WTC11 (cell line): ENCODE measurements at regions not wholly inside any gene's neighbourhood (a gene's known extent, or its start where the extent isn't known, plus 50 kb on each side); places are given as distances from the start of the nearest gene placed in this dataset.

Experiments
- ATAC-seq: fragments of 200-7000 bp; cut with Tn5 transposase; 2 replicates; pipeline ENCODE4 v1.10.0; 2021; ENCODE audit warnings: mild to moderate bottlenecking, moderate library complexity
- CTCF ChIA-PET: fragments of 300-600 bp; sonication (Branson Sonifier 250); formaldehyde crosslinking; loops from one replicate; lab custom pipeline; 2021; ENCODE audit warnings: antibody characterized with exemption; lab: Charles Lee
- POLR2A ChIA-PET: fragments of 350-600 bp; sonication (Branson Sonifier 250); formaldehyde crosslinking; loops from one replicate; lab custom pipeline; 2021; ENCODE audit warnings: antibody characterized with exemption; lab: Charles Lee
- DNase-seq: peaks from one replicate; pipeline ENCODE4 v3.0.0; 2021; ENCODE audit warnings: low spot score
- H3K27ac Mint-ChIP-seq: 2 replicates; pipeline ENCODE4 v1.8.0; 2021; ENCODE audit warnings: mixed read lengths
- H3K27me3 Mint-ChIP-seq: 2 replicates; pipeline ENCODE4 v1.8.0; 2021; ENCODE audit warnings: low read depth, mild to moderate bottlenecking, moderate library complexity, mixed read lengths
- H3K36me3 Mint-ChIP-seq: 2 replicates; pipeline ENCODE4 v1.8.0; 2021; ENCODE audit warnings: mixed read lengths
- H3K4me1 Mint-ChIP-seq: 2 replicates; pipeline ENCODE4 v1.8.0; 2022; ENCODE audit warnings: mixed read lengths
- H3K4me3 Mint-ChIP-seq: 2 replicates; pipeline ENCODE4 v1.8.0; 2021; ENCODE audit warnings: mild to moderate bottlenecking, moderate library complexity, mixed read lengths
- H3K9me3 Mint-ChIP-seq: 2 replicates; pipeline ENCODE4 v1.8.0; 2021; ENCODE audit warnings: mixed read lengths
- GABPB1 ChIP-seq: sonication (generic); formaldehyde crosslinking; IDR thresholded peaks from 2 replicates; pipeline ENCODE4 v1.8.1; 2023; ENCODE audit warnings: mild to moderate bottlenecking, missing genetic modification reagents
- GRHL2 ChIP-seq: fragments of 250-450 bp; sonication (Bioruptor Pico); IDR thresholded peaks from 2 replicates; pipeline ENCODE4 v1.8.0; 2022; ENCODE audit warnings: mild to moderate bottlenecking, moderate library complexity; ENCODE audit not compliant: insufficient replicate concordance, severe bottlenecking
- HMGA2 ChIP-seq: fragments of 250-450 bp; sonication (Bioruptor Pico); IDR thresholded peaks from 2 replicates; pipeline ENCODE4 v1.4.0; 2021; ENCODE audit warnings: mild to moderate bottlenecking, moderate library complexity
- JUN ChIP-seq: sonication (generic); formaldehyde crosslinking; IDR thresholded peaks from 2 replicates; pipeline ENCODE4 v1.8.0; 2023; ENCODE audit warnings: mild to moderate bottlenecking, missing genetic modification reagents
- MAX ChIP-seq: sonication (generic); formaldehyde crosslinking; IDR thresholded peaks from 2 replicates; pipeline ENCODE4 v1.8.0; 2022; ENCODE audit warnings: mild to moderate bottlenecking, missing genetic modification reagents
- NFE2L1 ChIP-seq: sonication (generic); formaldehyde crosslinking; IDR thresholded peaks from 2 replicates; pipeline ENCODE4 v1.8.1; 2023; ENCODE audit warnings: missing genetic modification reagents
- NR1H2 ChIP-seq: sonication (generic); formaldehyde crosslinking; IDR thresholded peaks from 2 replicates; pipeline ENCODE4 v1.9.0; 2021; ENCODE audit warnings: mild to moderate bottlenecking, moderate library complexity, missing genetic modification reagents
- SMAD3 ChIP-seq: sonication (generic); formaldehyde crosslinking; IDR thresholded peaks from 2 replicates; pipeline ENCODE4 v1.8.0; 2022; ENCODE audit warnings: missing genetic modification reagents, mild to moderate bottlenecking, borderline replicate concordance
- TCF7 ChIP-seq: sonication (generic); formaldehyde crosslinking; IDR thresholded peaks from 2 replicates; pipeline ENCODE4 v1.8.0; 2022; ENCODE audit warnings: mild to moderate bottlenecking, low read depth, missing genetic modification reagents, moderate library complexity
- ZNF317 ChIP-seq: sonication (generic); formaldehyde crosslinking; IDR thresholded peaks from 2 replicates; pipeline ENCODE4 v1.8.1; 2023; ENCODE audit warnings: low read depth, mild to moderate bottlenecking, moderate library complexity, missing genetic modification reagents, borderline replicate concordance
- ZNF532 ChIP-seq: fragments of 250-450 bp; sonication (Bioruptor Pico); IDR thresholded peaks from 2 replicates; pipeline ENCODE4 v1.9.0; 2021; ENCODE audit warnings: mild to moderate bottlenecking, borderline replicate concordance
- ZNF671 ChIP-seq: fragments of 250-450 bp; sonication (Bioruptor Pico); IDR thresholded peaks from 2 replicates; pipeline ENCODE4 v1.8.0; 2021; ENCODE audit warnings: mild to moderate bottlenecking
- TF ChIP-seq, protein P1 (sequence below): sonication (generic); formaldehyde crosslinking; IDR thresholded peaks from 2 replicates; pipeline ENCODE4 v1.8.1; 2023; ENCODE audit warnings: mild to moderate bottlenecking, missing genetic modification reagents, moderate library complexity
- TF ChIP-seq, protein P2 (sequence below): sonication (generic); formaldehyde crosslinking; IDR thresholded peaks from 2 replicates; pipeline ENCODE4 v1.8.1; 2023; ENCODE audit warnings: mild to moderate bottlenecking, moderate library complexity, missing genetic modification reagents
- TF ChIP-seq, protein P3 (sequence below): sonication (generic); formaldehyde crosslinking; IDR thresholded peaks from 2 replicates; pipeline ENCODE4 v1.8.1; 2022; ENCODE audit warnings: low read depth, missing genetic modification reagents, borderline replicate concordance
- TF ChIP-seq, protein P4 (sequence below): sonication (generic); formaldehyde crosslinking; IDR thresholded peaks from 2 replicates; pipeline ENCODE4 v1.8.1; 2023; ENCODE audit warnings: mild to moderate bottlenecking, missing genetic modification reagents, moderate library complexity
- TF ChIP-seq, protein P5 (sequence below): sonication (generic); formaldehyde crosslinking; IDR thresholded peaks from 2 replicates; pipeline ENCODE4 v1.8.1; 2023; ENCODE audit warnings: mild to moderate bottlenecking, missing genetic modification reagents, borderline replicate concordance
- TF ChIP-seq, protein P6 (sequence below): sonication (generic); formaldehyde crosslinking; IDR thresholded peaks from 2 replicates; pipeline ENCODE4 v1.8.1; 2022; ENCODE audit warnings: mild to moderate bottlenecking, missing genetic modification reagents, moderate library complexity, borderline replicate concordance

DNA sequence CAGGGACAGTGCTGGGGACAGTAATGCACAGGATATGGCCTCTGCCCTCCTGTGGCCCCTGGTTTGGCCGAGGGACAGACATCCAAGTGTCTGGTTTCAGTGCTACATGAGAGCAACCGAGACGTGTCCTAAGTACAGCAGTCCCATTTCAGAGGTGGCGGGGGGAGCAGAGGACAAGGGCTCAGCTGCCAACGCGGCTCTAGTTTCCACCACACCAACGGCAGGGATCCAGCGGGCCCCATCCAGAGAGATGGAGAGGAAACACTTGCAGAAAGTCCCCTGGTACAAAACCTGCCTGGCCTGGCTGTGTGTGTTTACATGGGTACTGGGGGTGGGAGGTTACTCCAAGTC lies 125.8 kb upstream of the SMURF2 start (continued):
- TF ChIP-seq, protein P1, sequence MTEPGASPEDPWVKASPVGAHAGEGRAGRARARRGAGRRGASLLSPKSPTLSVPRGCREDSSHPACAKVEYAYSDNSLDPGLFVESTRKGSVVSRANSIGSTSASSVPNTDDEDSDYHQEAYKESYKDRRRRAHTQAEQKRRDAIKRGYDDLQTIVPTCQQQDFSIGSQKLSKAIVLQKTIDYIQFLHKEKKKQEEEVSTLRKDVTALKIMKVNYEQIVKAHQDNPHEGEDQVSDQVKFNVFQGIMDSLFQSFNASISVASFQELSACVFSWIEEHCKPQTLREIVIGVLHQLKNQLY (CRISPR knock-in tag), result no peak

GRCh38 chr17:64787255-64787920 lies 125.3 kb upstream of the SMURF2 start:
- DNase-seq (no peak), ATAC-seq (no peak)
- no peak for TF ChIP-seq GABPB1 (CRISPR knock-in tag)
- TF ChIP-seq, protein P2, sequence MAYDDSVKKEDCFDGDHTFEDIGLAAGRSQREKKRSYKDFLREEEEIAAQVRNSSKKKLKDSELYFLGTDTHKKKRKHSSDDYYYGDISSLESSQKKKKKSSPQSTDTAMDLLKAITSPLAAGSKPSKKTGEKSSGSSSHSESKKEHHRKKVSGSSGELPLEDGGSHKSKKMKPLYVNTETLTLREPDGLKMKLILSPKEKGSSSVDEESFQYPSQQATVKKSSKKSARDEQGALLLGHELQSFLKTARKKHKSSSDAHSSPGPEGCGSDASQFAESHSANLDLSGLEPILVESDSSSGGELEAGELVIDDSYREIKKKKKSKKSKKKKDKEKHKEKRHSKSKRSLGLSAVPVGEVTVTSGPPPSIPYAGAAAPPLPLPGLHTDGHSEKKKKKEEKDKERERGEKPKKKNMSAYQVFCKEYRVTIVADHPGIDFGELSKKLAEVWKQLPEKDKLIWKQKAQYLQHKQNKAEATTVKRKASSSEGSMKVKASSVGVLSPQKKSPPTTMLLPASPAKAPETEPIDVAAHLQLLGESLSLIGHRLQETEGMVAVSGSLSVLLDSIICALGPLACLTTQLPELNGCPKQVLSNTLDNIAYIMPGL, result no peak
- no peak for TF ChIP-seq TCF7 (CRISPR knock-in tag)
- no peak for TF ChIP-seq HMGA2 (CRISPR knock-in tag)
- TF ChIP-seq ZNF671 (CRISPR knock-in tag), result no peak
- TF ChIP-seq, protein P3, sequence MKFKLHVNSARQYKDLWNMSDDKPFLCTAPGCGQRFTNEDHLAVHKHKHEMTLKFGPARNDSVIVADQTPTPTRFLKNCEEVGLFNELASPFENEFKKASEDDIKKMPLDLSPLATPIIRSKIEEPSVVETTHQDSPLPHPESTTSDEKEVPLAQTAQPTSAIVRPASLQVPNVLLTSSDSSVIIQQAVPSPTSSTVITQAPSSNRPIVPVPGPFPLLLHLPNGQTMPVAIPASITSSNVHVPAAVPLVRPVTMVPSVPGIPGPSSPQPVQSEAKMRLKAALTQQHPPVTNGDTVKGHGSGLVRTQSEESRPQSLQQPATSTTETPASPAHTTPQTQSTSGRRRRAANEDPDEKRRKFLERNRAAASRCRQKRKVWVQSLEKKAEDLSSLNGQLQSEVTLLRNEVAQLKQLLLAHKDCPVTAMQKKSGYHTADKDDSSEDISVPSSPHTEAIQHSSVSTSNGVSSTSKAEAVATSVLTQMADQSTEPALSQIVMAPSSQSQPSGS (CRISPR knock-in tag), result no peak
- no peak for TF ChIP-seq NFE2L1
- TF ChIP-seq SMAD3 (CRISPR knock-in tag), result no peak
- TF ChIP-seq, protein P4, sequence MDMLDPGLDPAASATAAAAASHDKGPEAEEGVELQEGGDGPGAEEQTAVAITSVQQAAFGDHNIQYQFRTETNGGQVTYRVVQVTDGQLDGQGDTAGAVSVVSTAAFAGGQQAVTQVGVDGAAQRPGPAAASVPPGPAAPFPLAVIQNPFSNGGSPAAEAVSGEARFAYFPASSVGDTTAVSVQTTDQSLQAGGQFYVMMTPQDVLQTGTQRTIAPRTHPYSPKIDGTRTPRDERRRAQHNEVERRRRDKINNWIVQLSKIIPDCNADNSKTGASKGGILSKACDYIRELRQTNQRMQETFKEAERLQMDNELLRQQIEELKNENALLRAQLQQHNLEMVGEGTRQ (CRISPR knock-in tag), result no peak
- no peak for TF ChIP-seq JUN
- TF ChIP-seq, protein P5, sequence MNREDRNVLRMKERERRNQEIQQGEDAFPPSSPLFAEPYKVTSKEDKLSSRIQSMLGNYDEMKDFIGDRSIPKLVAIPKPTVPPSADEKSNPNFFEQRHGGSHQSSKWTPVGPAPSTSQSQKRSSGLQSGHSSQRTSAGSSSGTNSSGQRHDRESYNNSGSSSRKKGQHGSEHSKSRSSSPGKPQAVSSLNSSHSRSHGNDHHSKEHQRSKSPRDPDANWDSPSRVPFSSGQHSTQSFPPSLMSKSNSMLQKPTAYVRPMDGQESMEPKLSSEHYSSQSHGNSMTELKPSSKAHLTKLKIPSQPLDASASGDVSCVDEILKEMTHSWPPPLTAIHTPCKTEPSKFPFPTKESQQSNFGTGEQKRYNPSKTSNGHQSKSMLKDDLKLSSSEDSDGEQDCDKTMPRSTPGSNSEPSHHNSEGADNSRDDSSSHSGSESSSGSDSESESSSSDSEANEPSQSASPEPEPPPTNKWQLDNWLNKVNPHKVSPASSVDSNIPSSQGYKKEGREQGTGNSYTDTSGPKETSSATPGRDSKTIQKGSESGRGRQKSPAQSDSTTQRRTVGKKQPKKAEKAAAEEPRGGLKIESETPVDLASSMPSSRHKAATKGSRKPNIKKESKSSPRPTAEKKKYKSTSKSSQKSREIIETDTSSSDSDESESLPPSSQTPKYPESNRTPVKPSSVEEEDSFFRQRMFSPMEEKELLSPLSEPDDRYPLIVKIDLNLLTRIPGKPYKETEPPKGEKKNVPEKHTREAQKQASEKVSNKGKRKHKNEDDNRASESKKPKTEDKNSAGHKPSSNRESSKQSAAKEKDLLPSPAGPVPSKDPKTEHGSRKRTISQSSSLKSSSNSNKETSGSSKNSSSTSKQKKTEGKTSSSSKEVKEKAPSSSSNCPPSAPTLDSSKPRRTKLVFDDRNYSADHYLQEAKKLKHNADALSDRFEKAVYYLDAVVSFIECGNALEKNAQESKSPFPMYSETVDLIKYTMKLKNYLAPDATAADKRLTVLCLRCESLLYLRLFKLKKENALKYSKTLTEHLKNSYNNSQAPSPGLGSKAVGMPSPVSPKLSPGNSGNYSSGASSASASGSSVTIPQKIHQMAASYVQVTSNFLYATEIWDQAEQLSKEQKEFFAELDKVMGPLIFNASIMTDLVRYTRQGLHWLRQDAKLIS, result no peak
- TF ChIP-seq GRHL2 (CRISPR knock-in tag), result no peak
- Mint-ChIP-seq H3K36me3 (peaks cover 4% of the 10 kb centered on the region; the same call in 1 of the 2 replicates), H3K9me3 (no peaks in the 10 kb centered on the region), H3K4me1 (peaks cover 5% of the 10 kb centered on the region), H3K4me3 (no peak overlapping the region), H3K27ac (no peak overlapping the region), H3K27me3 (peaks cover 8% of the 10 kb centered on the region)
- POLR2A ChIA-PET, result interaction anchor here (0.6 kb wide), 1 partner anchor 50 kb away, joined by 5 read pairs; no protein-coding TSS in a partner anchor
- CTCF ChIA-PET, result interaction anchor here (1.0 to 1.6 kb wide), 2 partner anchors 11 to 13 kb away, joined by 4 read pairs; no protein-coding TSS in a partner anchor

- POLR2A ChIA-PET, result no interaction called here
- H3K4me3 Mint-ChIP-seq, result no peak overlapping the region
- DNase-seq (no peak), ATAC-seq (no peak)
- H3K36me3 Mint-ChIP-seq, result no peaks in the 10 kb centered on the region
- peaks cover 12% of the 10 kb centered on the region for H3K4me1 Mint-ChIP-seq
- no peak overlapping the region; the same call in 1 of the 2 replicates for H3K27ac Mint-ChIP-seq
- H3K9me3 Mint-ChIP-seq, result no peaks in the 10 kb centered on the region
- H3K27me3 Mint-ChIP-seq, result peaks cover 18% of the 10 kb centered on the region
- CTCF ChIA-PET, result interaction anchor here (1.6 kb wide), 1 partner anchor 10 kb away, joined by 4 read pairs; no protein-coding TSS in a partner anchor
- no peak for TF ChIP-seq MAX (CRISPR knock-in tag)
- no peak for TF ChIP-seq ZNF532 (CRISPR knock-in tag)
- TF ChIP-seq, protein P6, sequence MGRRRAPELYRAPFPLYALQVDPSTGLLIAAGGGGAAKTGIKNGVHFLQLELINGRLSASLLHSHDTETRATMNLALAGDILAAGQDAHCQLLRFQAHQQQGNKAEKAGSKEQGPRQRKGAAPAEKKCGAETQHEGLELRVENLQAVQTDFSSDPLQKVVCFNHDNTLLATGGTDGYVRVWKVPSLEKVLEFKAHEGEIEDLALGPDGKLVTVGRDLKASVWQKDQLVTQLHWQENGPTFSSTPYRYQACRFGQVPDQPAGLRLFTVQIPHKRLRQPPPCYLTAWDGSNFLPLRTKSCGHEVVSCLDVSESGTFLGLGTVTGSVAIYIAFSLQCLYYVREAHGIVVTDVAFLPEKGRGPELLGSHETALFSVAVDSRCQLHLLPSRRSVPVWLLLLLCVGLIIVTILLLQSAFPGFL (CRISPR knock-in tag), result no peak
- no peak for TF ChIP-seq ZNF317 (CRISPR knock-in tag)
- no peak for TF ChIP-seq NR1H2 (CRISPR knock-in tag)
Observed at GRCh38 chr17:64786337-64786736, 124.2 kb upstream of the SMURF2 start.
